Naive thymus-derived CD8-positive, alpha-beta T cell (primary cell): ENCODE measurements at regions not wholly inside any gene's neighbourhood (a gene's known extent, or its start where the extent isn't known, plus 50 kb on each side); places are given as distances from the start of the nearest gene placed in this dataset.

ENCODE experiments used
- ATAC-seq, 2 donors: fragments of 150-1000 bp; cut with Tn5 transposase in 1 of 2; sonication (Bioruptor Pico), chemical (Tn5 transposase) in 1 of 2; 1 replicate in 1 of 2; 2 replicates in 1 of 2; pipeline ENCODE4 v1.10.0; 2021; ENCODE audit warnings: mild to moderate bottlenecking in 2 of 2, moderate library complexity in 2 of 2
- POLR2A ChIA-PET: fragments of 350-600 bp; sonication (Branson Sonifier 250); formaldehyde crosslinking; loops from one replicate; lab custom pipeline; 2021; ENCODE audit warnings: antibody characterized with exemption; lab: Charles Lee
- DNase-seq, 10 donors: peaks; one replicate each; pipeline versions ENCODE4 v3.0.0 to v3.0.0-alpha.2; 2020 to 2022
- H3K27ac Mint-ChIP-seq, 10 donors: one replicate each; pipeline ENCODE4 v1.8.0; 2020 to 2022; ENCODE audit warnings: mild to moderate bottlenecking in 10 of 10, mixed read lengths in 10 of 10, moderate library complexity in 4 of 10, inconsistent platforms in 1 of 10
- H3K27me3 Mint-ChIP-seq, 5 donors: one replicate each; pipeline ENCODE4 v1.8.0; 2021 to 2022; ENCODE audit warnings: mixed read lengths in 5 of 5
- H3K36me3 Mint-ChIP-seq, 3 donors: one replicate each; pipeline ENCODE4 v1.8.0; 2020 to 2022; ENCODE audit warnings: mixed read lengths in 3 of 3, mild to moderate bottlenecking in 2 of 3, inconsistent platforms in 1 of 3
- H3K4me1 Mint-ChIP-seq, 4 donors: one replicate each; pipeline ENCODE4 v1.8.0; 2021 to 2022; ENCODE audit warnings: mixed read lengths in 4 of 4
- H3K4me3 Mint-ChIP-seq, 10 donors: one replicate each; pipeline ENCODE4 v1.8.0; 2020 to 2022; ENCODE audit warnings: mild to moderate bottlenecking in 10 of 10, mixed read lengths in 10 of 10, moderate library complexity in 6 of 10, inconsistent platforms in 1 of 10
- H3K9me3 Mint-ChIP-seq, 9 donors: one replicate each; pipeline ENCODE4 v1.8.0; 2020 to 2022; ENCODE audit warnings: mixed read lengths in 9 of 9, mild to moderate bottlenecking in 3 of 9, inconsistent platforms in 1 of 9, moderate library complexity in 1 of 9

GRCh38 chr18:22507055-22507454 is 89.3 kb upstream of the CTAGE1 start:
- peaks cover 0 to 2% (median 0%) of the 10 kb centered on the region in 5 donors for H3K27me3 Mint-ChIP-seq
- POLR2A ChIA-PET = no interaction called here
- H3K4me1 Mint-ChIP-seq = no peaks in the 10 kb centered on the region
- H3K27ac Mint-ChIP-seq = no peak overlapping the region
- H3K9me3 Mint-ChIP-seq = peaks cover 0 to 1% (median 0%) of the 10 kb centered on the region in 9 donors
- no peak overlapping the region for H3K4me3 Mint-ChIP-seq
- no peaks in the 10 kb centered on the region for H3K36me3 Mint-ChIP-seq
- ATAC-seq (no peak), DNase-seq (no peak)

- H3K36me3 Mint-ChIP-seq = no peaks in the 10 kb centered on the region
- no peak overlapping the region for H3K27ac Mint-ChIP-seq
- DNase-seq (no peak), ATAC-seq (no peak)
- H3K4me1 Mint-ChIP-seq = no peaks in the 10 kb centered on the region
- no peaks in the 10 kb centered on the region for H3K9me3 Mint-ChIP-seq
- H3K4me3 Mint-ChIP-seq = no peak overlapping the region
- H3K27me3 Mint-ChIP-seq = peaks cover 0 to 9% (median 2%) of the 10 kb centered on the region in 5 donors
- POLR2A ChIA-PET = no interaction called here
Measured at GRCh38 chr18:22509423-22509822, 91.7 kb upstream of the CTAGE1 start.

GRCh38 chr18:22510697-22511096 is 93.0 kb upstream of the CTAGE1 start:
- H3K4me1 Mint-ChIP-seq = no peaks in the 10 kb centered on the region
- H3K27ac Mint-ChIP-seq = no peak overlapping the region
- POLR2A ChIA-PET = no interaction called here
- H3K4me3 Mint-ChIP-seq = no peak overlapping the region
- no peaks in the 10 kb centered on the region for H3K9me3 Mint-ChIP-seq
- no peaks in the 10 kb centered on the region for H3K36me3 Mint-ChIP-seq
- DNase-seq (no peak), ATAC-seq (no peak)
- H3K27me3 Mint-ChIP-seq = peaks cover under 1 to 9% (median 3%) of the 10 kb centered on the region in 5 donors

- POLR2A ChIA-PET = no interaction called here
- H3K27ac Mint-ChIP-seq = no peak overlapping the region
- no peaks in the 10 kb centered on the region for H3K9me3 Mint-ChIP-seq
- ATAC-seq (no peak), DNase-seq (no peak)
- no peaks in the 10 kb centered on the region for H3K36me3 Mint-ChIP-seq
- no peaks in the 10 kb centered on the region for H3K4me1 Mint-ChIP-seq
- peaks cover 0 to 13% (median 5%) of the 10 kb centered on the region in 5 donors for H3K27me3 Mint-ChIP-seq
- no peak overlapping the region for H3K4me3 Mint-ChIP-seq
Measured at GRCh38 chr18:22513721-22514481, 96.2 kb upstream of the CTAGE1 start.

GRCh38 chr18:22514655-22515054 is 96.9 kb upstream of the CTAGE1 start:
- Mint-ChIP-seq H3K36me3 (no peaks in the 10 kb centered on the region), H3K4me1 (no peaks in the 10 kb centered on the region), H3K4me3 (no peak overlapping the region), H3K27ac (no peak overlapping the region), H3K27me3 (peaks cover under 1 to 13% (median 5%) of the 10 kb centered on the region in 5 donors), H3K9me3 (no peaks in the 10 kb centered on the region)
- POLR2A ChIA-PET = no interaction called here
- DNase-seq (no peak), ATAC-seq (no peak)

GRCh38 chr18:22515250-22515649 is 97.5 kb upstream of the CTAGE1 start:
- no peak overlapping the region for H3K4me3 Mint-ChIP-seq
- ATAC-seq = no peak
- DNase-seq = no peak
- H3K36me3 Mint-ChIP-seq = no peaks in the 10 kb centered on the region
- POLR2A ChIA-PET = no interaction called here
- H3K27ac Mint-ChIP-seq = no peak overlapping the region
- H3K27me3 Mint-ChIP-seq = peaks cover 1 to 13% (median 5%) of the 10 kb centered on the region in 5 donors
- H3K4me1 Mint-ChIP-seq = no peaks in the 10 kb centered on the region
- no peaks in the 10 kb centered on the region for H3K9me3 Mint-ChIP-seq

- Mint-ChIP-seq H3K9me3 (no peaks in the 10 kb centered on the region), H3K27me3 (peaks cover 1 to 15% (median 10%) of the 10 kb centered on the region in 5 donors), H3K4me3 (no peak overlapping the region), H3K36me3 (no peaks in the 10 kb centered on the region), H3K27ac (no peak overlapping the region), H3K4me1 (no peaks in the 10 kb centered on the region)
- POLR2A ChIA-PET = no interaction called here
- DNase-seq = no peak
- no peak for ATAC-seq
Measured at GRCh38 chr18:22517356-22517755, 99.6 kb upstream of the CTAGE1 start.

- Mint-ChIP-seq H3K9me3 (peaks cover 0 to 2% (median 0%) of the 10 kb centered on the region in 9 donors), H3K27ac (no peak overlapping the region), H3K27me3 (peaks cover 0 to 17% (median 11%) of the 10 kb centered on the region in 5 donors), H3K4me3 (no peak overlapping the region), H3K4me1 (no peaks in the 10 kb centered on the region), H3K36me3 (peaks cover 0 to 2% (median 0%) of the 10 kb centered on the region in 3 donors)
- POLR2A ChIA-PET = interaction anchor here (0.6 kb wide), 1 partner anchor 27 kb away, joined by 6 read pairs; no protein-coding TSS in a partner anchor
- DNase-seq (no peak), ATAC-seq (no peak)
Measured at GRCh38 chr18:22521026-22521707, 103.5 kb upstream of the CTAGE1 start.

- no peak for ATAC-seq
Measured at GRCh38 chr18:22523481-22523880, 105.8 kb upstream of the CTAGE1 start.

GRCh38 chr18:22524783-22525182 is 107.1 kb upstream of the CTAGE1 start:
- Mint-ChIP-seq H3K27me3 (peaks cover 0 to 27% (median 24%) of the 10 kb centered on the region in 5 donors), H3K27ac (no peak overlapping the region), H3K36me3 (peaks cover 0 to 3% (median 0%) of the 10 kb centered on the region in 3 donors), H3K4me3 (no peak overlapping the region), H3K4me1 (no peaks in the 10 kb centered on the region), H3K9me3 (peaks cover 0 to 6% (median 0%) of the 10 kb centered on the region in 9 donors)
- ATAC-seq (no peak), DNase-seq (no peak)
- POLR2A ChIA-PET = no interaction called here

More at GRCh38 chr18:22523481-22523880, 105.8 kb upstream of the CTAGE1 start:
- Mint-ChIP-seq H3K9me3 (peaks cover 0 to 4% (median 0%) of the 10 kb centered on the region in 9 donors), H3K27ac (no peak overlapping the region), H3K4me3 (no peak overlapping the region), H3K27me3 (peaks cover 0 to 22% (median 17%) of the 10 kb centered on the region in 5 donors), H3K36me3 (peaks cover 0 to 3% (median 0%) of the 10 kb centered on the region in 3 donors), H3K4me1 (no peaks in the 10 kb centered on the region)
- DNase-seq = no peak
- POLR2A ChIA-PET = no interaction called here

GRCh38 chr18:22525313-22525712 is 107.6 kb upstream of the CTAGE1 start:
- Mint-ChIP-seq H3K9me3 (peaks cover 0 to 6% (median 0%) of the 10 kb centered on the region in 9 donors), H3K27ac (no peak overlapping the region), H3K27me3 (peaks cover 0 to 27% (median 24%) of the 10 kb centered on the region in 5 donors), H3K36me3 (peaks cover 0 to 3% (median 0%) of the 10 kb centered on the region in 3 donors), H3K4me3 (no peak overlapping the region), H3K4me1 (no peaks in the 10 kb centered on the region)
- ATAC-seq (no peak), DNase-seq (no peak)
- POLR2A ChIA-PET = no interaction called here

GRCh38 chr18:22525883-22526282 is 108.2 kb upstream of the CTAGE1 start:
- Mint-ChIP-seq H3K27me3 (peaks cover 0 to 27% (median 24%) of the 10 kb centered on the region in 5 donors), H3K36me3 (peaks cover 0 to 3% (median 0%) of the 10 kb centered on the region in 3 donors), H3K27ac (no peak overlapping the region), H3K4me1 (no peaks in the 10 kb centered on the region), H3K9me3 (peaks cover 0 to 6% (median 1%) of the 10 kb centered on the region in 9 donors), H3K4me3 (no peak overlapping the region)
- POLR2A ChIA-PET = no interaction called here
- ATAC-seq (no peak), DNase-seq (no peak)

- Mint-ChIP-seq H3K4me3 (no peak overlapping the region), H3K4me1 (no peaks in the 10 kb centered on the region), H3K9me3 (peaks cover 0 to 6% (median 1%) of the 10 kb centered on the region in 9 donors), H3K36me3 (peaks cover 0 to 3% (median 0%) of the 10 kb centered on the region in 3 donors), H3K27me3 (peaks cover 0 to 24% (median 21%) of the 10 kb centered on the region in 5 donors), H3K27ac (no peak overlapping the region)
- POLR2A ChIA-PET = no interaction called here
- no peak for ATAC-seq
- DNase-seq = no peak
Measured at GRCh38 chr18:22528291-22528690, 110.6 kb upstream of the CTAGE1 start.
